RPMI8226 (cell line): ENCODE measurements at regions not wholly inside any gene's neighbourhood (a gene's known extent, or its start where the extent isn't known, plus 50 kb on each side); places are given as distances from the start of the nearest gene placed in this dataset.
"Not testable (repeated sequence)": the region's sequence is repeated elsewhere in the genome, so short reads cannot be mapped to it uniquely, and the experiment has no call there.

ENCODE experiments used
- DNase-seq: peaks from one replicate; pipeline ENCODE4 v3.0.0-alpha.2; 2015

DNA sequence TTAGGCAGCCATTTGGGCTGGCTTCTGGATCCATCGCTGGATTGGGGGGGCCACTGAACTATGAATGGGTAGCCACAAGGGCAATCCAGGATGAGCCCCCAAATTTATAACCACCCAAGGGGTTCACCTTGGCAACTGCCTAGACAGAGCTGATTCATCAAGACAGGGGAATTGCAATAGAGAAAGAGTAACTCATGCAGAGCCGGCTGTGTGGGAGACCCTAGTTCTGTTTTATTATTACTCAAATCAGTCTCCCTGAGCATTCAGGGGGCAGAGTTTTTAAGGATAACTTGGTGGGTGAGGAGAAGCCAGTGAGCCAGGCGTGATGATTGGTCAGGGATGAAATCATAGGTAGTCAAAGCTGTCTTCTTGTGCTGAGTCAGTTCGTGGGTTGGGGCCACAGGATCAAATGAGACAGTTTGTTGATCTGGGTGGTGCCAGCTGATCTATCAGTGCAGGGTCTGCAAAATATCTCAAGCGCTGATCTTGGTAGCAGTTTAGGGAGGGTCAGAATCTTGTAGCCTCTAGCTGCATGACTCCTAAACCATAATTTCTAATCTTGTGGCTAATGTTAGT lies 57.9 kb downstream of the DNAJB9 start:
- no peak for DNase-seq

GRCh38 chr7:108628678-108629077 lies 59.0 kb downstream of the DNAJB9 start:
- no peak for DNase-seq

DNA sequence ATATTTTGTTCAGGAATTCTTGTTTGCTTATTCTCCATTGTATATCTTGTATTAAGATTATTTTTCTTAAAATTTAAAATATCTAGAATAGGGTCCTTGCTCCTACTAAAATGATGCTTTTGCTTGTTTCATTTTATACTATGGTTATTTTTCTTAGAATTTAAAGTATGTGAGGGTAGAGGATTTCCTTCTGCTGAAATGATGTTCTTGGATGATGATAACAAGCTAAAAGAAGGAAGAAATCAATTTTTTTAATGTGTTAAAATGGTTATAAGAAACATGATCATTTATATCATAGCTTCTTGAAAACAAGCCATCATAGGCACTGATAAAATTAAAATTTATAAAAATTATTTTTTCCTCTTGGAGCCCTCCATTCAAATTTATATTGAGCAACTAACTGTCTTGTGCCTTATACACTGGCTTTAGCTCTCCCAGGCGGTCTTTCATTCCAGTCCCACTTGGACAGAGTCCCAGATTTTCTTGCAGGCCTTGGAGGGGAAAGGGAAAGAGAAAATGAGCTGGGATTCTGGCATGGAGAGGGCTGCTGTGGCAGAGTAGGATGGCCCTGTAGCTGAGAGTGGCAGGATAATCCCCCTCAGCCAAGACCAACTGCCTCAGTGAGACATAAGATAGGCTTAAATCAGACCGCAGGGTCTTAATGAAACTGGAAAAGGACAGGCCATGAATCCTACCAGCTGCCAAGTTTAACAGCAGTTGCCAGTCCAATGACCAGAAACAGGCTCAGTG lies 60.2 kb downstream of the DNAJB9 start:
- DNase-seq, result no peak

GRCh38 chr7:108634036-108634435 lies 64.4 kb downstream of the DNAJB9 start:
- DNase-seq, result no peak

GRCh38 chr7:108634535-108634934 lies 64.9 kb downstream of the DNAJB9 start:
- DNase-seq, result no peak

DNA sequence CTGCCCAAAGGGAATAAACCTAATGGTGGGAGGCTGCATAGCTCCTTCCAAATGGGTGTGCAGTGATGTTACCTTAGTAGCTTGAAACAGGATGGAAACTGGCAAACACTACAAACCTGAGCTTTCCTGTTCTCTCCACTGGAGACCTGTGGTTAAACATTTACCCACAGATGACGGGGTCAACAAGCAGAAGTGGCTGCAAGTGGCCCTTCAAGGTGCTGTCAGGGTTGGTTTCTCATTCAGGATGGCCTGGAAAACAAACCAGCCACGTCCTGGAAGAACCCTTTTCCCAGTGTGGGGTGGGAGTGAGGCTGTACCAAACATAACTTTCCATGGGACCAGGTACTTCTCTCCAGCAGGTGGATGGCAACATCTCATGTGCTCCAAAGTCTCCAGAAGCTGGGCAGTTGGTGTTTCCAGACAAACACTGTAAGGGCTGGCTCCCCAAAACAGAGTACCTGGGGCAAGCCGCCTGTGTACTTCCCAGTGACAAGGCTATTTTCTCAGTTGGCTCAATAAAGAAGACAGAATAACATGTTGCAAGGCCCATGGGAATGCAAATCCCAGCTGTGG lies 67.5 kb downstream of the DNAJB9 start:
- no peak for DNase-seq

- no peak for DNase-seq
Measured at GRCh38 chr7:108642126-108642525, 72.5 kb downstream of the DNAJB9 start.

DNA sequence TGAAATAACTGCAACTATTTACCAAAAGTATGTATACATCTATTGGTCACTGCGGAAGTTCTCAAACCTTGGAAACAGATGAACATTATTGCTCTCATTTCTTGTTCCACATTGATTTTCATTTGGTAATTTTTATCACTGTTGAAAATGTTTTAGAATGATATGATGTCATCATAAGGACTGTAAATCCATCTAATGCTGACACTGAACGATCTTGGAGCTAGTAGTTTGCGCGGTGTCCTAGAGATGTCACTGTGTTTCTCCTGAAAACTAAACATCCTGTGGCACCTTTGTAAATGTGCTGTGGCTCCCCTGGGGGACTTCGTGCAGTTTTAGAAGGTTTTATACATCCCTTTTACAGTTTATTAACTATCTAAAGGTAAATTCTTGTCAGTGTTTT lies 73.5 kb downstream of the DNAJB9 start:
- no peak for DNase-seq

DNA sequence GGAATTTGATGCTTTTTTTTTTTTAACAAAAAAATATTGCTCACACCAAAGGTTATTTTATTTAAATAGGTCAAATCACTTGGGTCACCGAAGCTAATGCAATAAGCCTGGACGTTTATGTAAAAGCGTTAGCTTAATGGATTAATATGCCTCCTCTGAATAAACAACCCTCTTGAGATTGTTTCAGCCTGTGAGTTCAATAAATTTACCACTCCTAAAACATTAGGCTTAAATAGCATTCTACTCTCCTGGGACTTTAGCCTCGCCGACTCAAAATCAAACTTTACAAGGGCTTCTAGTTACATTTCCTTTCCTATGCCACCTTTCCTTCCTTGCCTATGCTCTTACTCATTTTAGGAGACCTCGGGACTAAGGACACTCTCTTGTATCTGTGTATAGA lies 79.3 kb downstream of the DNAJB9 start:
- no peak for DNase-seq

GRCh38 chr7:108650467-108650866 lies 80.8 kb downstream of the DNAJB9 start:
- no peak for DNase-seq

- DNase-seq, result no peak
Measured at GRCh38 chr7:108652886-108653285, 83.2 kb downstream of the DNAJB9 start.

DNA sequence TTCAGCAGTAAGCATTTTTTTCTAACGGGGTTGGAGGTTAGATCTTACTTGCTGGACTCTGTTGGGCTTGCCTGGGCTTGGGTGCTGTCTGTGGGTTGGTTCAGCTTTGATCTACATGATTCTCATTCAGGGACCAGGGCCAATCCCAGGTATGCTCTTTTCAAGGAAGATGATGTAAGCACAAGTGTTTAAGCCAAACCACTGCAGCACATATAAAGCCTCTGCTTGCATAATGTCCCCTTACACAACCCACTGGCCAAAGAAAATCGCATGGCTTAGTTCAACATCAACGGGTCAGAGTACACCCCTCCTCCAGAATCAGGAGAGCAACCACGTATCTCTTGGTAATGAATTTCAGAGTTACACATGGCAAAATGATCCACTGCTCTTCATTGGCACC lies 83.9 kb downstream of the DNAJB9 start:
- no peak for DNase-seq

GRCh38 chr7:108657140-108657726 lies 87.6 kb downstream of the DNAJB9 start:
- DNase-seq, result not testable (repeated sequence)

- DNase-seq, result no peak
Measured at GRCh38 chr7:108659261-108659660, 89.6 kb downstream of the DNAJB9 start.

GRCh38 chr7:108659867-108660266 lies 90.2 kb downstream of the DNAJB9 start:
- DNase-seq, result no peak

GRCh38 chr7:108660465-108660864 lies 90.8 kb downstream of the DNAJB9 start:
- no peak for DNase-seq

DNA sequence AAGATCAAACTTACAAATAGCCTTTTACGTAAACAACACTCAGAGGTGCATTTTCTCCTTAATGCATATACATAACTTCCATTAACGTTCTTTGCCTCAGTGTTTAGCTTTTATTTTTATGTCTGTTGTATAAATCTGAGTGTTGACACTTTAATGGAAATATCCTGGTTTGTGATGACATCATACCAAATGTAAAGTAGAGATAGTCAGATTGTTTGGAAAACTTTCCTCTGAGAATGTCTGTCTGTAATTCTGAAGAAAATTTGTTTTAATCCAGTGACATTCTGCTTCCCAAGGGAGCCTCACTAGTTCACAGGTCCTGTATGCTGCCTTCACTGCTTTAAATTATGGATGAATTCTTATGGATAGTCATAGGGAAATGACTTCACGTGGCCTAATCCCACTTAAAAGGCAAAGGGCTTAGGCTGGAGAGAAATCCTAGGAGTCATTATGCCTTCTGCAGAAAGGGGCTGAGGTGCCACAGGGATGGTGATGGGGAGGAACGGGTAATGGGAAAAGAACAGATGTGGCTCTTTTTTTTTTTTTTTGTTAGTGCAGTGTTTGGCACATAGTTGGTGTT lies 93.2 kb downstream of the DNAJB9 start:
- DNase-seq, result no peak

GRCh38 chr7:108663701-108664100 lies 94.0 kb downstream of the DNAJB9 start:
- DNase-seq, result no peak

DNA sequence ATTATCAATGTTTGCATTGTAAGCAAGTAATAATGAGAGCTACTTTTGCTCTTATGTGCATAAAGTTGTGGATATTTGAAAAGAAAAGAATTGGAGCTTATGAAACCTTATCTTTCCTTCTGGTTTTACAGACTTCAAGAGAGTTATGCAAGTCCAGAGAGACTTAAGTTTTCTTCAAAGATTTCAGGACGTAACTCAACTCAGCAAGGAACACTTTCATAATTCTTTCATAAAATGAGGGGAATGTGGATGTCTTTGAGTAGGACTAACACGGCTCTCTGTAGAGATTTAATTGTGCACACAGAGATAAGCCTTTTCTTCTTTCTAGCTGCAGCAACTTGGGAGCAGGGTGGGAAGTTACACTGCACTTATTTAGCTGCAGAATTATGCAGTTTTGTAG lies 97.5 kb downstream of the DNAJB9 start:
- no peak for DNase-seq

DNA sequence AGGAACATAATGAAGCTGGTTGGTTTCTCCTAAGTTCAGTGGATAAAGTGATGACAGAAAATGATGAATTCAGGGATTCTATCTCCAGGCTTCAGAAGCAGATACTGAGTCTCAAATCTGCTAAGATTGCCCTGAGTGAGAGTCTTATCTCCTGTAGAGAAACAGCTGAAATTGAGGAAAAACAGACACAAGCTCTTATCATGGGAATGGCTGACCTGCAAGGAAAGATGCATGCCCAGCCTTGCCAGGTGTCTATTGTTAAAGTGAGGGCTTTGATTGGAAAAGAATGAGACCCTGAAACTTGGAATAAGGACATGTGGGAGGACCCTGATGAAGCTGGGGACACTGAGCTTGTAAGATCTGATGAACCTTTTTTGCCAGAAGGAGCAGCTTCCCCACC lies 100.3 kb downstream of the DNAJB9 start:
- no peak for DNase-seq

DNA sequence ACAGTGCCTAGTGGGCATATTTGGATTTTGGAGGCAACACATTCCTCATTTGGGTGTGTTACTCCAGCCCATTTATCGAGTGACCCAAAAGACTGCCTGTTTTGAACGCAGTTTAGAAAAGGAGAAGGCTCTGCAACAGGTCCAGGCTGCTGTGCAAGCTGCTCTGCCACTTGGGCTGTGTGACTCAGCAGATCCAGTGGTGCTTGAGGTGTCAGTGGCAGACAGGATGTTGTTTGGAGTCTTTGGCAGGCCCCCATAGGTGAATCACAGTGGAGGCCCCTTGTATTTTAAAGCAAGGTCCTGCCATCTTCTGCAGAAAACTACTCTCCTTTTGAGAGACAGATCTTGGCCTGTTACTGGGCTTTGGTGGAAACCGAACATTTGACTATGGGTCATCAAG lies 104.0 kb downstream of the DNAJB9 start:
- DNase-seq, result not testable (repeated sequence)

GRCh38 chr7:108684629-108685028 lies 115.0 kb downstream of the DNAJB9 start:
- DNase-seq, result no peak

GRCh38 chr7:108686494-108686893 lies 116.8 kb downstream of the DNAJB9 start:
- no peak for DNase-seq

DNA sequence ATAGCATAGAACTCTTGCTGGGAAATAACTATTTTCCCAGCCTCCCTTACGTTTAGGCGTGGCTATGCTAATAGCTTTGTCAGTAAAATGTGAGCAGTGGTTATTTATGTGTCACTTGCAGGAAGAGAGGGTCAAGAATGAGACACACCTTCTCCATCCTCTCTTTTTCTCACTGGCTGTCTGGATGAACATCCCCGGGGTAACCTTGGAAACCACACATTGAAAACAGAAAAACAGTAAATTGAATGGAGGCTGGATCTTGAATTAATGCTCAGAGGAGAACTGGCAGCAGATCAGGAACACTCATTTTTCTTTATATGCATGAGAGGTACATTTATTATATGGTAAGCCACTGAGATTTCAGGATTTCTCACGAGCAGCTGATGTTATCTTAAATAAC lies 127.6 kb downstream of the DNAJB9 start:
- no peak for DNase-seq
